Stimulated activated naive CD8-positive, alpha-beta T cell treated with anti-CD3 and anti-CD28 coated beads, Interleukin-15, Interleukin-2, amounts not matched to agents 100 U/mL and 50 U/mL, for 24 hours (primary cell): ENCODE measurements at regions not wholly inside any gene's neighbourhood (a gene's known extent, or its start where the extent isn't known, plus 50 kb on each side); places are given as distances from the start of the nearest gene placed in this dataset.

ENCODE experiments used
- ATAC-seq: fragments of 150-1000 bp; cut with Tn5 transposase; one replicate; pipeline ENCODE4 v1.10.0; 2021
- DNase-seq: peaks from one replicate; pipeline ENCODE4 v3.0.0; 2021

DNA sequence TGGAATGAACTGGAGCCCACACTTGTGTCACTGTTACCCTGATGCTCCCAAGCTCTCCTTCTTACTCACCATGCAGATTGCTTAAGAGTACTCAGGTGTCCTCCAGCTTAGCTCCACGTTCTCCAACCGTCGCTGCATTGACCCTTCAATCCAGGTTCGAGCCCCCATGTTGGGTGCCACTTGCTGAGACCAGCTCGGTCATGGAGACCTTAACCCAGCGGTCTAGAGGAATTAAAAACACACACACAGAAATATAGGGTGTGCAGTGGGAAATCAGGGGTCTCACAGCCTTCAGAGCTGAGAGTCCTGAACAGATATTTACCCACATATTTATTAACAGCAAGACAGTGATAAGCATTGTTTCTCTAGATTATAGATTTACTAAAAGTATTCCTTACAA is 229.1 kb upstream of the APCDD1 start:
- ATAC-seq, result no peak

DNA sequence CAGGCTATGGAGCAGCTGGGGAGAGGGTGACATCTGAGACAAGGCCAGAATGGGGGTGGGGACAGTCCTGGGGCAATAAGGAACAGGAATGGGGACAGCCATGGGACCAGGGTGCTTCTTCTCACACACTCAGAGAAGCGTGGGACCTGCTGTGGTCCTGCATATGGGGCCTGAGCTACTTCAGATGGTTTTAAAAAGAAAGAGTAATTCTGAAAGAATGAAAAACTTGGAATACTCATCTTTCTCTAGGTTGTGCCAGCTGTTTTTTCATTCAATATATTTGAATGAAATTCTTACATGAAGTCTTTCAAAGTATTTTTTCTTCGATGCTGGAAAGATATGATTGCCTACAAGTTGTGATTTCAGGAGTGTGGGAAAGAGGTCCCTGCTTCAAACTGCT is 227.5 kb upstream of the APCDD1 start:
- DNase-seq (no peak), ATAC-seq (no peak)

More for the DNA sequence above, 229.1 kb upstream of the APCDD1 start:
- no peak for DNase-seq

DNA sequence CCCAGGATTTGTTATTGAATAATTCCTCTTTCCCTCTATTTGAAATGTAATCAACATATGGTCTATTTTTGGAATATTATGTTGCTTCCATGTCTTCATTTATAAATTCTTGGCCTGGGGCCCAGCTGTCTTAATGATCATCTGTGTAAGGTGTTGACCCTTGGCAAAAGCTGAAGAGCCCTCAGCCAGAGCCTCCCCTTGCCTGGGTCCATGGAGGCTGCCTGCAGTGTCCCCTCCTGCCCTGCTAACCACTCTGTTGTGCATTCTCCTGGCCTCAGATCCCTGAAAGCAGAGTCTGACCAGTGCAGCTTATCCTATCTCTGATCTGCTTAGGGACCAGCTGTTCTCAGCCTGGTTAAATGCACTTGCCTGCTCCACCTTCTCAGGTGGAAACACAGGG is 226.1 kb upstream of the APCDD1 start:
- ATAC-seq, result no peak
- DNase-seq, result no peak

DNA sequence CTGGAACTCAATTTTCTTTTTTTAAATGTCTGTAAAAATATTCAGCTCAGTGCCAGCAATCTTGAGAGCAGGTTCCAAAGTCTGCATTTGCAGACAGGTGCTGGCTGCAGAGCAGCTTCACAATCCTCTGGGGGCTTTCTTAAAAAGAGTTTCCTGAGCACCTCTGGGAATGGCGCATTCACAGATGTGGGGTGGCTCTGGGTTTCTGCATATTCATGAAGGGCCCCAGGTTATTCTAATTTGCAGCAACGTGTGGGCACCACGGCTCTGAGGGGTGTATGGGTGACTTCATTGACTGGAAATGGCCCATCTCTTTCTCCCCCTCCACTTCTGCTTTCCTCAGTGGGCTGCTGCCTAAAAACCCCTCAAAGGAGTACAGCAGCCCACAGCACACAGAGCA is 225.0 kb upstream of the APCDD1 start:
- ATAC-seq, result no peak
- no peak for DNase-seq

DNA sequence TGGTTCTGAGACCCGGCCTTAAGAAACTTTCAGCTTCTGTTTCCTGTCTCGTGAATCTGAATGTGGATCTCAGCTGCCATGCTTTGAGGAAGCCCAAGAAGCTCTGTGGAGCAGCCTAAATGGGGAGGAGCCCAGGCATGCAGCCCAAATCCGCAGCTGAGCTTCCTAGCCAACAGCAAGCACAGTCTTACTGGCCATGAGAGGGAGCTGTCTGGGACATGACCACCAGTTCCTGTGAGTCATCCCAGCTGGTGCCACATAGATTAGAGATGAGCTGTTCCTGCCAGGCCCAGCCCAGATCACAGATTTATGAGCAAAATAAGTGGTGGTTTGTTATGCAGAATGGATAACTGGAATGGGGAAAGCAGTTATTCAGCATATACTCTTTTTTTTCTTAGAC is 224.4 kb upstream of the APCDD1 start:
- ATAC-seq, result no peak
- DNase-seq, result no peak

DNA sequence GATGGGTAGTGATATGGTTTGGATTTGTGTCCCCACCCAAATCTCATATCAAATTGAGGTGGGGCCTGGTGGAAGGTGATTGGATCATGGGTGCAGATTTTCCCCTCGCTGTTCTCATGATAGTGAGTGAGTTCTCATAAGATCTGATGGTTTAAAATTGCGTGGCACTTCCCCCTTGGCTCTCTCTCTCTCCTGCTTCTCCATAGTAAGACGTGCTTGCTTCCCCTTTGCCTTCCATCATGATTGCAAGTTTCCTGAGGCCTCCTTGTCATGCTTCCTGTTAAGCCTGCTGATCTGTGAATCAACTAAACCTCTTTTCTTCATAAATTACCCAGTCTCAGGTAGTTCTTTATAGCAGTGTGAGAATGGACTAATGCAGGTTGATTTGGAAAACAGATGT is 223.2 kb upstream of the APCDD1 start:
- ATAC-seq, result no peak
- DNase-seq, result no peak

DNA sequence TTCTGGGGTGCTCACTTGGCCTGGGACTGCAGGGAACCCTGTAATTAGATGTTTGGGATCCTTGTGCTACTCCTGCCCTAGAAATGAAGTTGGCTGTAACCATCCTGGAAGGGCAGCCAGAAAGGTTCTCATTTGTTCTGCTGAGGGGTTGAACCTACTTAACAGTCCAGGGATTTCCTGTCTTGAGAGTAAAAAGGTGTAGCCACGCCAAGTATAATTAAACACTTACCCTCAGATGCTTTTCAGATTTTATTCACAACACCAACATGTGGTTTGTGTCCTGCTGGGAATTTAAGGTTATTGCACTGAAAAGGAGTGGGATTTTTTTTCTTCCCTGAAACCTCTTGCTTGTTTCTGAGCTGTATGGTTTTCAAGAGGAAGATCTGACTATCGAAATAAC is 222.4 kb upstream of the APCDD1 start:
- ATAC-seq (no peak), DNase-seq (no peak)

DNA sequence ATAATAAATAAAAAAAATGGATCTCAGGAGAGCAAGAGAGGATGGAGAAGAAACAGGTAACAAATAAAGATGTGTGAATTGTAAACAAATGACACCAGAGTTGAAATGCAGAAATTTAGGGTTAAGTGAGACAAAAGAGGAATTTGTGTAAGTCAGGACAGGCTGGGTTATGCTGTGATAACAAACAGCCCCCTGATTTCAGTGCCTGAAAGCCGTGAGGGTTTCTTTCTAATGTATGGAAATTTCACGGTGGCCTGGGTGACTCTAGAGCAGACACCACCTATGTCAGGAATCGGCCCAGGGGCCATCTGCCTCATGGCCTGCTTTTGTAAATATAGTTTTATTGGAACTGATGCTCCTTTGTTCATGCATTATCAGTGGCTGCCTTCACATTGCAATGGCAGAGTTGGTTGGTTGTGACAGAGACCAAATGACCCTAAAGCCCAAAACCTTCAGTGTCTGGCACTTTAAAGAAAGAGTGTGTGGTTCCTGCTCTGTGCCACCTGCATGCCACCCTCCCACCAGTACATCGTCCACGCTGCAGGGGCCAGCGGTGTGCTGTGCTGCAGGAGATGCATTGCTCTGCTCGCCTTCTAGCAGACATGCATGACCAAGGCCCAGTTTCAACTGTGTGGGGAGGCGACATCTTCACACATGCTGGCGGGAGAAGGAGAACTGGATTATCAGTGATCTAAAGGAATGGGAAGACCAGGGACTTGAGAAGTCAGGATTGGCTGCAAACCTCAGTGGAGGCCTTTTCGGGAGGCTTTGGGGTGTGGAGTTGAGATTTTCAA is 221.2 kb upstream of the APCDD1 start:
- no peak for ATAC-seq
- DNase-seq, result no peak

DNA sequence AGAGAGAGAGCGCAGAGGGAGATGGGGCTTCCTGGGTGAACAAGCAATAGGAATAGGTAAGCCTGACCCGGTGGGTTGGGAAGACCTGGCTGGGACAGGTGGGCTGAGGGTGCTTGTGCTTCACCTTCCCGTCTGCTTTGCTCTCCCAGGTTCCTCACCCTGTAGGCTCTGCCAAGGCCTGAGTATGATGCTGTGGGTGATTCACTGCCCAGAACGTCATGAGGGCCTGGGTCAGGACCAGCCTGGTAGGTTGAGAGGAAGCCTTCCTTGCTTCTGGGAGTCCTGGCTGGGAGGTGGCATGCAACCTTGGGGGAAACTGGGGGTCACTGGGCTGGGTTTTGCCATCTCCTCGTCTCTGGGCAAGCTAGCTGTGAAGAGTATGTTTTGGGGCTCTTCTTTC is 220.2 kb upstream of the APCDD1 start:
- ATAC-seq, result no peak

DNA sequence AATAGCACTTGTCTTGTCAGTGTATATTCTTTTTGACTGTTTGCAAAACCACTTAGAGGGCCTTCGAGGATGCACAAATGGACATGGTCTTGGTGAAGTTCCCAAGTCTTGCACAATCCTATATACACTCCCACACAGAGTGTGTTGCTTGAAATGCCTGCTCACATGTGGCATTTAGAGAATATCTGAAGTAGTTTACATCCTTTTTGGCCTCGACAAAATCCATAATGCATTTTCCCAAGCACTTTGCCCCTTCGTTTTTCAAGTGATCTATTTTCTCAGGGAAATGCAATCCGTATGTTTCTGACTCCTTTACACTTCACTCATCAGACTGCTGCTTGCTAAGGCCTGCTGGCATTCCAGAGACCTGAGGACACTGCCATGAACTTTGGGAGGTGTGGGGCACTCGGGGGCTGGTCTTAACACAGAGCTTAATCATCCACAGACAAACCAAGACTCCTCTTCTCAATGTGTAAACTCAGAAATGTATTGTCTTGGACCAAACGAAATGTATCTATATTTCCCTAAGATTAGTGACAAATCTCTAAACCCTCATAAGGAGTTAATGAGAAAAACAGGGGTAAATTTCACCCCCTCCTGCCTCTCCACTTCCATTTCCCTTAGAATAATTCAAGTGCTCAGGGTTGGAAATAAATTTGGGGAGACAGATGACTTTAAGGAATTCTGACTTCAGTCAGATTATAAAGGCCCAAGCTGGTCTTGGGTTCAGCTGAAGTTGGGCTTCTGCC is 219.3 kb upstream of the APCDD1 start:
- DNase-seq (no peak), ATAC-seq (no peak)

More for the DNA sequence above, 220.2 kb upstream of the APCDD1 start:
- no peak for DNase-seq

DNA sequence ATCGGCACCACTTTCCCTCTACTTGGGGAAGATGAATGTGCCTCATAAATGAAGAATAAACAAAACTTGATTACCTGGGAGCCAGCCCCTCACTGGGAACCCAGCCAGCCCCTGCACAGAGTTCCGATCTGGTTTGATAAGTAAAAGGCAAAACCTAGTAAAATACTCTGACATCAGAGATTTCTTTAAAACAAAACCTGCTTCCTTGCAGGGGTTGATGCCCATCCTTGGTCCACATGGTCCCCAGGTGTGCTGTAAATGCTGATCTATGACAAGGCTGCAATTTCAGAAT is 218.8 kb upstream of the APCDD1 start:
- no peak for DNase-seq

DNA sequence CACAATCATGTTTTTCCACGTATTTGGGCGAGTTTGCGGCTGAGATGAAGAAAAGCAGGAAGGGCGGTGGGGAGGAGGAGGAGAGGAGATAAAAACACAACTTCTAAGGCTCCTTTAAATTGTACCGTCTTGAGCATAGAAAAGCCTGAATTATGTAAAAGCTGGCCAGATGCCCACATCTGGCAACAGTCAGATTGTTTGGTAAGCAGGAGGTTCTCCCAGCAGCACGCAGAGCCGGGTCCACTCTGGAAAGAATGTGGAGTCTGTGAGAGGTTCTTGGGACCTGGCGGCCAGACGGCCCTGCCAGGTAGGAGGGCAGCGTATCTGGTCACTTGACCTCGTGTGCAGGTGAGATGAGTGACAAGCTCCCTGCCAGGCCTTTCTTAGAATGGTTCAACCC is 215.3 kb upstream of the APCDD1 start:
- ATAC-seq (no peak), DNase-seq (no peak)

More for the DNA sequence above, 218.8 kb upstream of the APCDD1 start:
- ATAC-seq, result no peak

DNA sequence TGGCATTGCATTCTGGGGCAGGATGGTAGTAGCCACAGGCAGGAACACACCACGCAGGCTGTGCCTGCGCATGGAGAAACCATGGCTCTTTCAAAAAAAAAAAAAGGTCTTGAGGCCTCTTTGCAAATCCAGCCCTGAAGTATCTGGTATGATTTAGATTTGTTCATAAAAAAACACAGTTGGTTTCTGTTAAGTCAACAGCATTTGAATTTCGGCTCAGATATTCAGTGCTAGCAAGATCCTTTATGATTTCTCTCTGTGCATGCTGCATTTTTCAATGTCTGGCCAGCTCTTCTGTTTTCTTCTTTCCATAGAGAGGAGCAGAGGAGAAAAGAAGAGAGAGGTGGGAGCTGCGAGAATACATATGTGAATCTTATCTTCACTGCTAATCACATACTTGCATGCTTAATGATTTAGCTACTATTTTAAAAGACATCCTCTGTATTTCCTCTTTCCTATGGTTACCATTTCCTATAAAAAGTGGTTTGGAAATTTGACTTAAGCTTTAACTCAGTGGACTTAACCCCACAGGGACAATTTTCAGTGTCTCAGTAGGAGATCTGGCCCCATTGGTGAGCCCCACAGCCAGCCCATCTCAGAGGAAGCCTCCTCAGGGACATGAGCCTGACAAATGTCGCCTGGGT is 214.3 kb upstream of the APCDD1 start:
- no peak for ATAC-seq
- no peak for DNase-seq

DNA sequence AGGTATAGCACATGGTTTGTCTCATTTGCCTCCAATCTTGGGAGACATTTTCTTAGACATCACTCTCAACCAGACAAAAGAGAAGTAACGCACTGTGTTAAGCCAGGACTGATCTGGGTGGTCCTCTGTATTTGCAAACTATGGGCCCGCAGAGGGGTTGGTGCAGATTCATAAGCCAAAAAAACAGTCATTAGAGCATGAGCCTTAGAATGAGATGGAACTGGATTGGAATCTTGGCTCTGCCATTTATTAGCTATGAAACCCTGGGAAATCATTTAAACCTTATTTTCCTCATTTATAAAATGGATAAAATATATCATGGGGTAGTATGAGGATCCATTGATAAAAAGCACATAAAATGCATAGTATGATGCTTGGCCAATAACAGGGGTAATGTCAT is 213.5 kb upstream of the APCDD1 start:
- DNase-seq, result no peak
- ATAC-seq, result no peak

DNA sequence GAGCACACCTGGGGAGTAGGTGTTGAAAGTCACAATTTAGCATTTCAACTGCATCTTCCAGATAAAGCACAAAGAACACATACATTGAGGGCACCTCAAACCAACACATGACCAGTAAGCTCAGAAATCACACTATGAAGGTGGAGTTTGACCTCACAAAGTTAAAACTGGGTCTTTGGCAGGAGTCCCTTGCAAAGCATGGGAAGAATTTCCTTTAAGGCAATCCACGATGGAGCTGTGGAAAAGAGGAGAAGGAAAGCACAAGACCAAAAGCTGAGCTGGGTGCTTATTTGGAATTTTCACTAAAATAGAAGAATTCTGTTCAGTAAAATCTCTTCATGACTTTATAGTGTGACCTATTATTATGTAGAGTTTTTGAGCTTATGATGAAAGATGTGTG is 212.9 kb upstream of the APCDD1 start:
- DNase-seq (no peak), ATAC-seq (no peak)

DNA sequence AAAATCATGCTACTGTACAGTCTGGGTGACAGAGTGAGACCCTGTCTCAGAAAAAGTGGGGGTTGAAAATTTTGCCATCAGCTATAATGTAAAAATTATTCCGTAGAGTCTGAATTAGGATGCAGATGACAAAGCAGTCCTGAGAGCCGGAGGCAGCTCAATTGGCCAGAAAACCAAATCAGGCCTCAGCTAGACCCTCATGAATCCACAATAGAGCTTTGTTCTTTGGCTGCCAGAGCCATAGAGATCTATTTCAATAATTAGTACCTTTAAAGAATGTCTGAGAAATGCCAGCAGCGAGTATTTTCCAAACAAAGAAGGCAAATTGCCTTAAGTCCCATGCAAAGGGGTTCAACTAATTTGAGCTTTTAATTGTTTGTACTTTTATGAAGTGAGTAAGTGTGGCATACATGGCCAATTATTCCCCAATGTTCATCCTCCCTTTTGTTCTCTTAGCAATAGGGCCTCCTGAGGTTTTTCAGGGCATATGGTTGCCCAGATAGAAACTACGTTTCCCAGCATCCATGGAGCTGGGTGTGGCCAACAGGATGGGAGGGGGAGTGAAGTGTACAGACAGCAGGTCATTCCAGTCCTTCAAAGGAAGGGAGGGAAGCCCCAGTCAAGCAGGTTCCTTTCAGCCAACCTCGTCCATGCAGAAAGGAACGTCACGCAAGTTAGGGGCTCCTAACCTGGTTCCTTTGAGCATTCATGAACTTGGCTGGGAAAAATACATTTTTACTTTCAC is 211.3 kb upstream of the APCDD1 start:
- DNase-seq, result no peak
- no peak for ATAC-seq

DNA sequence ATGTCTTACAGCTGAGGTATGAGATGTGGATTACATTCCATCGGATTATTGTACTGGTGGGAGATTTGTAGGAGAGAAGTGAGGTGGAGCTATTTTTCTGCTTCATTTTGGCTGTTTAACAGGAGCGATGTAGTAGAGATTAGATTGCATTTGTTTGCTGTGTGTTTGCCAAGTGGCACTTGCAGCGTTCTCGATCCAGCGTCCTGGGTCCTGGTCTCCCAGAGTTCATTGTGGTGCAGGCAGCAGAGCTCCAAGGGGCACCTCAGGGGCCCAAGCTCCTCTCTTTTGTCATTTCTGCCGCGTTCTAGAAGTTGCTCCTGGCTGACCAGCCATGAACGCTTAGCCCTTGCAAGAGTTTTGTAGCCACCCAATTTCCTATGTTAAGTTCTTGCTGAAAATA is 210.1 kb upstream of the APCDD1 start:
- DNase-seq (no peak), ATAC-seq (no peak)

DNA sequence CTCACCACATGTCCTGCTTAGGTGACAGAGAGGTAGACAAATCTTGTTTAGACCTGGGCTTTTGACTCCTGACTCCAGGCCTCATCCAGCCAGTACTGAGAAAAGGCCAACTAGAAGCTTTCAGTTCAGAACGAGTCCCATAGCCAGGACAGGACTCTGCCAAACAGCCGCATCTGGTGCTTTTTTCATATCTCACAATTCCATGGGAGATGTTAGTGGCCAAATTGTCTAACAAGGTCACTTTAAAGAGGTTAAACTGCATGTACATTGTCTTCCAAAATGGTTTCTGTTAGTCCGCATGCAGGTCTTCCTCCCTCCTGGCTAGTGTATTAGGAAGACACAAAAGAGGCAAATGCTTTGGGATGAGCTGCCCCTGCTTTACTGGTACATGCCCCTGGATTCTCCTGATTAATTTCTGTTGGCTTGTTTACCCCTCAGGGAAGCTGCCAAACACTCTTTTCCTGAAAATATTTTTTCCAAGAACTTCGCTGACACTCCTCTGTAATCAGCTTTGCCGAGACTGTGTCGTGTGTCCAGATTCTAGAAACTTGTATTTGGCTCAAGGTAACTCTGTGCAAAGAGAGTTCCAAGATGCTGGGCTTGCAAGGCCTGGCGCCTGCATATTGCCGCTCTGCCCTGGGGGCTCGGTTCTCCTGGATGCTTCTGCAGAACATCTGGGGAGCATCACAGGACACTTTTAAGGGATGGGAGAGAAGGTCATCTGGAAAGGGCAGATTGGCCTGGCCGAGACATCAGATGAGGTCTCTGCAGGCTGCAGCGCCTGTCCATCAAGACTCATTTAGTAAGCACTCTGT is 209.2 kb upstream of the APCDD1 start:
- ATAC-seq (no peak), DNase-seq (no peak)

DNA sequence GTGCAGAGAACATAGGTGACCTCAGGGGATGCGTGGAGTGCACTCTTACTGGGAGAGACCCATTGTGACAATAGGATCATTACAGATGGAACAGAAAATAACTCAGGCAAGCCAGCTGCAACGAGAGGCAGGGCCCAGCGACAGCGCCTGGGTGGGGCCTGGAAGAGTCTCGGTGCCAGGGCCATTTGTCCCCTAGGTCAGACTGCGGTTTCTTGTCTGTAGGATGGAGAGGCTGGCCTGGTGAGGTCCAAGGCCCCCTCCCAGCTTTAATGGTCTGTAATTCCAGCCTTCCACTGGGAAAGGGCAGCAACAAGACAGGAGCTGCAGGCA is 208.6 kb upstream of the APCDD1 start:
- DNase-seq (no peak), ATAC-seq (no peak)

DNA sequence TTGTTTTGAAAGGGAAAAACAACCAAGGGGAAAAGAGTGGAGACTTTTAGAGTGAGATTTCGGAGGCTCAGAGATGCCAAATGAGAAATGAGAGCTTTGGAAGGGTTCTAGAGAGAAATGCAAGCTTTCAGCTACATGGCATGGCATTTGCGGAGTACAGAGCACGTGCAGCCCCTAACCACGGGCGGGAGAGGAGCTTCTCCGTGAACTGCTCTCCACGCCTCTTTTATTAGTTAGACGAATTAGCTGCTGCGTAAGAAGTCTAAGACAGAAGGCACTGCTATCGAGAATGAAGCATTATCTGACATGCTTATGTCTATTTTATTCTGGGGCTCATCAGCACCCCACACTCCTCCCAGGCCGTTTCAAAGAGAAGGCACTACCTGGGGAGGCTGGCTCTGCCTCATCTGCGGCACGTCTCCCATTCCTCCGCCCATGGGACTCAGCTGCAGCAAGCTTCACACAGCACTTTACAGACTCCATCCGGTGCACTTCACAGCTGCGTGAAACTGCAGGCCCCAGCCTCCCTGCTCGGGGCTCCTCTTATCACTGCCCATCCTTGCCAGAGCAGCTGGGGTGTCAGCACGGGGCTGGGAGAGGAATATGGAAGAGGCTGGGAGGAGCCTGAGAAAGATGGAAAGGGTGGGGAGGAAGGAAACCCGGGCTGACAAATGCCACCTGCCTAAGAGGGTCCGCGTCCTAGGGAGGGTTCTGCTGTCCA is 207.3 kb upstream of the APCDD1 start:
- ATAC-seq (no peak), DNase-seq (no peak)

DNA sequence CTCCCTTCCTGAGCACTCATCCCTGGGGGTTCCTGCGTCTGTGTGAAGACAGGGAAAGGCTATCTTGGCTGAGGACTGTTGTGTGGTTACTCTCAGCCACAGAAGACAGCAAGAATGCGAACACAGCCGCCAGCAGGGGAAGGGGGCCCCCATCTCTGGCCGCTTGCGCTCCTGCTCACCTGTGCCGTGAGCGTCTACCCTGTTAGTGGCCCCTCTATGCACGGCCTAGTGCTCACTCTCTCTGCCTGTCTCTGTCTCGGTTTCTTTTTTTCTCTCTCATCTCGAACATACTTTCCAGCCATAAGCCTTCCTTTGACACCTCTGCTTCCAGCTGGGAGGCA is 206.7 kb upstream of the APCDD1 start:
- DNase-seq, result no peak
- ATAC-seq, result no peak

DNA sequence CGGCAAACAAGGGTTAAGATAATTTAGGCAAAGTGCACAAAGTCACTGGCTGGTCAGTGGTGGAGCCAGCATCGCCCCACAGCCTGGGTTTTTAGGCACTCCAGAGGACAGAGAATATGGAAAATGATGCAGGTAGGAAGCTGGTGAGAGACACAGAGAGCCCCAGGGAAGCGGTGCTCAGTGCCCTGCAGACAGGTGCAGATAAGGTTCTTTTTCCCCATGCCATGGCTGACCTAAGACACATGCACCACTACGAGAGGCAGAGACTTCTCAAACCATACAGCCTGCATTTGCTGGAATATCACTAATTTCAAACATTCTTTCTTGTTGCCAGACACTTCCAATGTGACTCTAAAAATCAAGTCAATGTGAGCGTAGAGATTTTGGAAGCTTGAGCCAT is 205.7 kb upstream of the APCDD1 start:
- DNase-seq, result no peak
- no peak for ATAC-seq
